CD4-positive, alpha-beta T cell treated with Interleukin-17A for 4 hours (primary cell): ENCODE measurements at regions not wholly inside any gene's neighbourhood (a gene's known extent, or its start where the extent isn't known, plus 50 kb on each side); places are given as distances from the start of the nearest gene placed in this dataset.
A peak's percentile ranks its signal among the peaks of the same experiment; 100 is the strongest.

Experiments used
- DNase-seq: peaks from one replicate; pipeline ENCODE4 v3.0.0-alpha.2; 2020; ENCODE audit warnings: mixed read lengths

GRCh38 chr6:95364016-95364604, 213.2 kb upstream of the MANEA start:
- DNase-seq, result no peak

GRCh38 chr6:95365454-95365853, 211.9 kb upstream of the MANEA start:
- no peak for DNase-seq

GRCh38 chr6:95366414-95366813, 210.9 kb upstream of the MANEA start:
- no peak for DNase-seq

GRCh38 chr6:95383878-95384277, 193.5 kb upstream of the MANEA start:
- DNase-seq, result no peak

- no peak for DNase-seq
Measured at GRCh38 chr6:95384988-95385387, 192.3 kb upstream of the MANEA start.

- DNase-seq, result no peak
Measured at GRCh38 chr6:95387845-95388244, 189.5 kb upstream of the MANEA start.

GRCh38 chr6:95404777-95405176, 172.6 kb upstream of the MANEA start:
- no peak for DNase-seq

- DNase-seq, result no peak
Measured at GRCh38 chr6:95408111-95408510, 169.2 kb upstream of the MANEA start.

- no peak for DNase-seq
Measured at GRCh38 chr6:95410168-95410567, 167.2 kb upstream of the MANEA start.

GRCh38 chr6:95413789-95414188, 163.5 kb upstream of the MANEA start:
- no peak for DNase-seq

GRCh38 chr6:95417856-95418255, 159.5 kb upstream of the MANEA start:
- no peak for DNase-seq

GRCh38 chr6:95420792-95421191, 156.5 kb upstream of the MANEA start:
- DNase-seq, result no peak

- no peak for DNase-seq
Measured at GRCh38 chr6:95423331-95423730, 154.0 kb upstream of the MANEA start.

GRCh38 chr6:95431637-95432228, 145.6 kb upstream of the MANEA start:
- DNase-seq, result peak; percentile 37

- DNase-seq, result no peak
Measured at GRCh38 chr6:95439741-95440140, 137.6 kb upstream of the MANEA start.

GRCh38 chr6:95448208-95448607, 129.1 kb upstream of the MANEA start:
- no peak for DNase-seq

- no peak for DNase-seq
Measured at GRCh38 chr6:95469511-95469910, 107.8 kb upstream of the MANEA start.

- DNase-seq, result no peak
Measured at GRCh38 chr6:95478941-95479340, 98.4 kb upstream of the MANEA start.

GRCh38 chr6:95487817-95488216, 89.5 kb upstream of the MANEA start:
- no peak for DNase-seq

- DNase-seq, result no peak
Measured at GRCh38 chr6:95489185-95489863, 88.0 kb upstream of the MANEA start.

- DNase-seq, result no peak
Measured at GRCh38 chr6:95496769-95497426, 80.4 kb upstream of the MANEA start.

GRCh38 chr6:95501032-95501904, 76.1 kb upstream of the MANEA start:
- DNase-seq, result no peak

GRCh38 chr6:95503568-95503967, 73.8 kb upstream of the MANEA start:
- DNase-seq, result no peak
